ENCODE measurements at regions not wholly inside any gene's neighbourhood (a gene's known extent, or its start where the extent isn't known, plus 50 kb on each side); places are given as distances from the start of the nearest gene placed in this dataset.

- ATAC-seq (ENCODE audit: poor library complexity) (peak; percentile 89), DNase-seq (peak; percentile 53)
- intact Hi-C loops (cut with DNase I), result no loop called here
These were observed 463.3 kb upstream of the DMAC1 start for GRCh38 chr9:8262625-8263622.

GRCh38 chr9:8261737-8262136 is 462.2 kb upstream of the DMAC1 start:
- intact Hi-C loops (cut with DNase I), result no loop called here
- ATAC-seq (ENCODE audit: poor library complexity) (no peak), DNase-seq (no peak)

DNA sequence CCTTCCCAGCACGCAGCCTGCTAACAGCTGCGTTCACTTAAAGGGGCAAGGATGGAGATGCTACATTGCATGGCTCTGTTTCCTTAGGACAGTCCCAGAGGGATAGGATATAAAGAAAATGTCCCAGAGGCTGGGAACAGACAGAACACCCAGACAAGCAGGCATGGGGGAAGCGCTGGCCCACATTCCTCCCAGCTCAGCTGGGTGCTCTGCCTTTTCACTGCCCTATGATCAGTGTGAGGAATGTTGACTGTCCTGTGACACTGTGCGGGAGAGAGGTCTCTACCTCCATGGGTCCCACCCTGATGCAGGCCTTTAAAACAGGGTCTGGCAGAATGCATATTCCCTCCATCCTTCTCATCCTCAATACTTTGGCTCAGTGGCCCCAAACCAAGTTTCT is 459.4 kb upstream of the DMAC1 start:
- no peak for DNase-seq
- ATAC-seq (ENCODE audit: poor library complexity), result no peak

GRCh38 chr9:8256880-8257279 is 457.3 kb upstream of the DMAC1 start:
- ATAC-seq (ENCODE audit: poor library complexity) (no peak), DNase-seq (no peak)
- intact Hi-C loops (cut with DNase I), result no loop called here

More for the DNA sequence above, 459.4 kb upstream of the DMAC1 start:
- intact Hi-C loops (cut with DNase I), result no loop called here

DNA sequence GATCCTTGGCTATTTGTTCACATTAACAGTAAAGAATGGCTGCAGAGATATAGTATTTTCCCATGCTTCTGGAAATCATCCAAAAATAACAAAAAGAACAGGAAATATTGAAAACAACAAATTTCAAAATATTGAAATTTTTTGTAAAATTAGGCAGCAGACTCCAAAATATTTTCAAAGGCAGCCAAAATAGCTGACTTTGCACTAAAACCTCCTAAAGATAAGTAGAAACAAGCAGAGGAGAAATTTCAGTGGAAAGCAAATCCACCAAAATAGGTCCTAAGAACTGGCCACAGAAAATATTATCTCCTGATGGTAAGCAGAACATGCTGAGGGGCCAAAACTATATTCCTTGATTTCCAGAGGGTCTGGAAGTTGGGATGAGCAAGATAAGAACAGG is 456.3 kb upstream of the DMAC1 start:
- intact Hi-C loops (cut with DNase I), result no loop called here
- DNase-seq (no peak), ATAC-seq (ENCODE audit: poor library complexity) (no peak)

DNA sequence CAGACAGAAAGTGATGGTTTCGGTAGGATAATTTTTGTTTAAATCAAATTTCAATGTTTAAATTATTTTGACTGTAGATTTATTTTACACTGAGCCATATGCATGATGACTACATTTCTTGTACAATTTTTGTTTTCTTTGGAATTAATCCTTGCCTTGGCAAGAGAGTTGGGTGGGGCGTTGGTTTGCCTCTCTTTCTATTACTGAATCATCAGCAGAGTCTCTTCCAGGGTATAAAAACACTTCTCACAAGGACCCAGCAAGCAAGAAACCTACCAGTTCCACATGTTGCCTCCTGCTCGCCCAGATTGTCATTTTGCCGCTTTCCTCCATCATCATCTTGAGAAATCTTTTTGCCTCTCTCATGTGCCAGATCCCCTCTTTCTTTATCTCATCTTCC is 455.0 kb upstream of the DMAC1 start:
- DNase-seq (no peak), ATAC-seq (ENCODE audit: poor library complexity) (no peak)
- intact Hi-C loops (cut with DNase I), result no loop called here

- ATAC-seq (ENCODE audit: poor library complexity) (no peak), DNase-seq (no peak)
- intact Hi-C loops (cut with DNase I), result no loop called here
These were observed 452.9 kb upstream of the DMAC1 start for GRCh38 chr9:8252445-8252844.

DNA sequence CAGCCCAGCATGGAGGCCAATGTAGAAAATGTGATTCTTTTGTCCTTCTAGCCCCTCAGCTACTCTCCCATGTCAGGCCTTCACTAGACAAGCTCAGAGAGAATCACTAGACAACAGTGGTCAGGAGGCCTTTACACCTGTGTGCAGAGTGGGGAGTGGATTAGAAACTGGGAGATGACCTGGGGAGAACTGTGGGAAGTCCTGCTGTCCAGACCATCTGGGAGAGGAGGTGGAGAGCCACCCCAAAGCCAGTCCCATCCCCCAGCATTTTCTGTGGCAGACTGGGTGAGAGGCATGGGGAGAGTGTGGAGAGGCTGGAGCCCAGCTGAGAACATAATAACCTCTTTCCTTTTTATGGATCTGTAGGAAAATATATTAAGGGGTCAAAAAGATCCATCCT is 452.0 kb upstream of the DMAC1 start:
- DNase-seq, result no peak
- intact Hi-C loops (cut with DNase I), result no loop called here
- no peak for ATAC-seq (ENCODE audit: poor library complexity)

DNA sequence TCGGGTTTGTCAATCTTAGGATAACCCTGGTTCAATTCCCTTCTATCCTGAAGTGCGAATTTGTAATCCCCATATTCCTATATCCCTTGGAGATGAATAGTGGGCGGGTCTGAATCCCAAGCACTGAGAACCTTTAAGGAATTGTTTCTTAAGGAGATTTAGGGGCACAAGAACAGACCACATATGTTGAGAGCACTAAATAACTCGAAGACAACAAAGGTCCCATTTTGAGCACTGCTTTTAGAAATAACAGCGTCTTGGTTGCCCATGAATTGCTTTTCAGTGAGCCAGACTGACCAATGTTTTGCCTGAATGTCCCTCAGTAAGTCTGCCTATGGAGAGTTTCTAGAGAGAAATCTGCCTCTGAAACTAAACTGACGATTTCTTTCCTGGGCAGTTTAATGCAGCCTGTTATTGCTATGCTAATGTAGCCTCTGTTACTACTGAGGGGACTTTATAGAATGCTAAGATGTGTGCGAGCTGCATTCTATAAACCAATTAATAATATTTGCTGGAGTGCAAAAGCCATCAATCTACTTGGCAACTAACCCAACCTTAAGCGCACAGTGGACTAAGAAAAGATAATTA is 445.0 kb upstream of the DMAC1 start:
- DNase-seq, result no peak
- intact Hi-C loops (cut with DNase I), result no loop called here
- ATAC-seq (ENCODE audit: poor library complexity), result no peak

DNA sequence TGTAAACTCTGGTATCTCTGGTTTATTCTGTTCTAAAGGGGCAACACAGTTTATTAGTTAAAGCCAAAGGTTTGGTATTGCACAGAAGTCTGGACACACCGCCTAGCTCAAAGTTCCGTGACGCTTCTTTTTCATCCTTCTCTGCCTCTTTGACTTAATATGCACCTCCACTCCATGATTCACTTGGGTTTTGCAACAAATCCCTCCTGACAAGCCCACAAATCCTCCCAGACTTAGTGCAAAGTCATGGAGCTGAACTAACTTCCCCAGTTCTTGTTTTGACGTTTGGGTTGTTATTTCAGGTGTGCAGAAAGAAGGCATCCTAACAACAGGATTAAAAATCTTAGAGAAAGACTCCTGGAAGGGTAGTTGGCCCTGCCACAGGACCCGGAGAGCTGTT is 441.6 kb upstream of the DMAC1 start:
- no peak for DNase-seq
- intact Hi-C loops (cut with DNase I), result no loop called here
- ATAC-seq (ENCODE audit: poor library complexity), result no peak

DNA sequence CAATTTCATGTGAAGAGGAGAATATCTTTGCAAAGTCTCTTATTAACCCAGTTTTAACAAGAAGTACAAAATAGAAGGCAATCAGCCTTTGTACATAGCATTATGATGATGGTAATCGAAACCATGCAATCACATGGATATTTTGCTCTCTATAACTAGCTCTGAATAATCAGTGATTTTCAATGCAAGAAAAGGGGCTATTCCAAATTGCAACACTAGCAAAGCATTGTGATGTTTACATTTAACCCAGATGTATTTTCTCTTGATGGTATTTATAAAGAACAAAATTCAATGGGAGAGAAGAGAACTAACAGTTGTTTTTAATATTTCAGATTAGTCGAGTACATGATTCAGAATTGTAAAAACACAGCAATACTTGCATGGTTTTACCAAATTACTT is 437.5 kb upstream of the DMAC1 start:
- ATAC-seq (ENCODE audit: poor library complexity) (no peak), DNase-seq (no peak)
- intact Hi-C loops (cut with DNase I), result no loop called here

DNA sequence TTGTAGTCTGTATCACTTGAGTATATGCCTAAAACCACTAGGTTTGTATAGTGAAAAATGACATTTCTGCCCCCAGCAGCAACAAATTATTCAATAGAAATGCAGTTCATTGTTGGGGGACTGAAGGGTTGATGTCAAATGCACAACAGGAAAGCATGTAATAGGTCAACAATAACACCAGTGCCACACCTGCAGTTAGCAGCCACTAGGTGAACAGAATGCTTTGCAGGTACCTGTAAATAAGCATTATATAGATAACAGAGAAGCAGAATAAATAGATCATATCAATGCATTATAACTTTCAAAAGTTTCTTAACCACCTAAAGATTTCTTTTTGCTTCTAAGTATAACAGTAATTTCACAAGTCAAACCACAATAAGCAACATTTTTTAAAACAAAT is 435.9 kb upstream of the DMAC1 start:
- intact Hi-C loops (cut with DNase I), result no loop called here
- DNase-seq (no peak), ATAC-seq (ENCODE audit: poor library complexity) (no peak)

- DNase-seq, result no peak
- intact Hi-C loops (cut with DNase I), result no loop called here
These were observed 434.7 kb upstream of the DMAC1 start for GRCh38 chr9:8234316-8234715.

DNA sequence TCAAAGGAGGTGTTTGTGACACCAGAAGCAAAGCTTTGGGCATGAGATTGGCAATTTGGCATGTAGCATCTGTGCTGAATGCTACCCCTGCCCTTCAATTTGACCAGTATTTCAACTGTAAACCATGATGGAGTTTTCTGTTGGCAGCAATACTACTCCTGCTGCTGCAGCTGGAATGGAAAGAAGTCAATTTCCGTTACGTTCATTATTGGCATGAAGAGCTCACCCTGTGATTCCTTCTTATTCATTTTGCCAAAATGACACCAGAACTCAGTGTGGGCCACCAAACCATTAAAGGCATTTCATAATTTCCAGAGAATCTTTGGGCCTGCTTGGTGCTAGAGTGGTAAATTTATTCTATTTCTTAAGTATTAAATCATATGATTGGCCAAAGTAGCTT is 433.1 kb upstream of the DMAC1 start:
- intact Hi-C loops (cut with DNase I), result no loop called here
- ATAC-seq (ENCODE audit: poor library complexity) (no peak), DNase-seq (no peak)

More at GRCh38 chr9:8234316-8234715, 434.7 kb upstream of the DMAC1 start:
- ATAC-seq (ENCODE audit: poor library complexity), result no peak

DNA sequence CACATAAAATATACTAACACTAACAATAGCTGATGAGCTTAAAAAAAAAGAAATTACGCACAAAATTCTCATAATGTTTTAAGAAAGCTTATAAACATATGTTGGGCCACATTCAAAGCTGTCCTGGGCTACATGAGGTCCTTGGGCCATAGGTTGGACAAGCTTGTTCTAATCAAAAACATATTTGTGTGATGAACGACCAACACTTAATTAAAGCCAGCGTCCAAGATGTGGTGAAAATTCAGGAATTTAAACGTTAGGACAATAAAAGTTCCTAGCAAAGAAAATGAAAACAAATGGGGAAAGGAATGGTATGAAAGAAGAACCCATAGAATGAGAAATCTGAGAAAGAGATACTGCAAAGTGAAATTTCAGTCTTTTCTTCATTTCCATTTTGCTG is 429.6 kb upstream of the DMAC1 start:
- DNase-seq (no peak), ATAC-seq (ENCODE audit: poor library complexity) (no peak)
- intact Hi-C loops (cut with DNase I), result no loop called here

DNA sequence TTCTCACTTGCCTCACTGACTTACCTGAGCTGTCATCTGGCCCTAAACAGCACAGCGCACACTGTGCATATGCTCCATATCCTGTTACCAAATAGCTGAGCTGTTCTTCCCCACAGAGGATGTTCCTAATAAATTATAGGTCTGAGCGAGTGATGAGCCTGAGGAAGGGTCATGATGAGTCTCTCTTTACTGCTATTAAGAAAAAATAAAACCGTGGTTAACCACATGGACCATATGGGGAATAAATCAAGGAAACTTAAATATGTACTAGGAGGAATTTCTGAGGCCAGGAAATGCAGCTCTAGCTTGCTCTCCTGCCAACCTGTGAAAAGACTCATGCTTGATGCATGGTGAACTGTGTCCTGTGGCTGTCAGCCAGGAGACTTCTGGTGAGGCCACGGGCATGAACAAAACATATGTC is 424.8 kb upstream of the DMAC1 start:
- no peak for ATAC-seq (ENCODE audit: poor library complexity)
- no peak for DNase-seq
- intact Hi-C loops (cut with DNase I), result no loop called here

DNA sequence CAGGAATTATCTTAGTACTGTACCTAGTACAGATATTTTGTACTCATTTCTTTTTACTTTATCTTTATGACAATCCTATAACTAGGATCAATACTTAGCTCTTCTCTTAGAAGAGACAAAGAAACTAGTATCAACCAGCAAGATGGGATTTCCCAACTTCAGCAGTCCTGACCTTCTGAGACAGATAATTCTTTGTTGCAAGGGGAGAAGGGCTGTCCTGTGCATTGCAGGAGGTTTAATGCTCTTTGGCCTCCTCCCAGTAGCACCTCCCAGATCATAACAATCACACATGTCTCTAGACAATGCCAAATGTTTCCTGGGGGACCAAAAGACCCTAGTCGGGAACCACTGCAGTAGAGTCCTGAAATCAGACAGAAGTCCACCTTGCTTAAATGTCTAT is 424.3 kb upstream of the DMAC1 start:
- no peak for ATAC-seq (ENCODE audit: poor library complexity)
- intact Hi-C loops (cut with DNase I), result no loop called here
- DNase-seq, result no peak

GRCh38 chr9:8221462-8221861 is 421.9 kb upstream of the DMAC1 start:
- DNase-seq (no peak), ATAC-seq (ENCODE audit: poor library complexity) (no peak)
- intact Hi-C loops (cut with DNase I), result no loop called here

- no peak for DNase-seq
- no peak for ATAC-seq (ENCODE audit: poor library complexity)
- intact Hi-C loops (cut with DNase I), result no loop called here
These were observed 408.9 kb upstream of the DMAC1 start for GRCh38 chr9:8208465-8208864.

GRCh38 chr9:8207596-8207995 is 408.0 kb upstream of the DMAC1 start:
- intact Hi-C loops (cut with DNase I), result no loop called here
- no peak for ATAC-seq (ENCODE audit: poor library complexity)
- no peak for DNase-seq

All from Right ventricle myocardium superior (tissue), 1 donor.